ENCODE measurements at regions not wholly inside any gene's neighbourhood (a gene's known extent, or its start where the extent isn't known, plus 50 kb on each side); places are given as distances from the start of the nearest gene placed in this dataset.

DNA sequence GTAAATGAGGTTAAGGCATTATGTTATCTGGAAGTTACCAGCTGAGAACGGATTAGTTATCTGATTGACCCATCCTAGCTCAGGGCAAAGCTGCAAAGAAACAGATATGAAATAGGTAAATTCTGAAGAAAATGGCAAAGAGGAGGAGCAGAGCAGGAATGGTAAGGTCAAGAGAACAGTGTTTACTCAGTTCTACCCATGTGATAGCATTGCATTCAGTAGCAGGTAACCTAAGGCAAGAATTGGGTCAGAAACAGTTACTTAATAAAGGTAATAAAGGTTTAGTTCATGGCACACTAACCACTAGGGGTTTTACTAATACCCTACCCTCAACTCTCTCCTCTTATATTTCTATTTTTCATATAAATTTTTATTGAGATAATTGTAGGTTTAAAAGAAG is 224.8 kb downstream of the ASCL1 start:
- no peak for DNase-seq (ENCODE audit: low spot score)

DNA sequence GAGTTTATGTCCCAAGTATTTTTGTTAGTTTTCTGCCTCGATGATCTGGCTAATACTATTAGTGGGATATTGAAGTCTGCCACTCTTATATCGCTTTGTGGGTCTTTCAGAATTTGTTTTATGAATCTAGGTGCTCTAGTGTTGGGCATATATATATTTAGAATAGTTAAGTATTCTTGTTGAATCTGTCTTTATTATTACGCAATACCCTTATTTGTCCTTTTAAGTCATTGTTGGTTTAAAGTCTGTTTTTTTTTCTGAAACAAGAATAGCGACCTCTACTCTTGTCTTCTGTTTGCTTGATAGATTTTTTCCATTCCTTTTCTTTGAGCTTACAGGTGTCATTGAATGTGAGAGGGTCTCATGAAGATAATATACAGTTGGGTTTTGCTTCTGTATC is 239.0 kb downstream of the ASCL1 start:
- DNase-seq (ENCODE audit: low spot score), result no peak

GRCh38 chr12:103197725-103198388 is 240.4 kb downstream of the ASCL1 start:
- DNase-seq (ENCODE audit: low spot score), result no peak

GRCh38 chr12:103198499-103198898 is 241.0 kb downstream of the ASCL1 start:
- no peak for DNase-seq (ENCODE audit: low spot score)

- DNase-seq (ENCODE audit: low spot score), result no peak
Observed at GRCh38 chr12:103205906-103206305, 248.4 kb downstream of the ASCL1 start.

DNA sequence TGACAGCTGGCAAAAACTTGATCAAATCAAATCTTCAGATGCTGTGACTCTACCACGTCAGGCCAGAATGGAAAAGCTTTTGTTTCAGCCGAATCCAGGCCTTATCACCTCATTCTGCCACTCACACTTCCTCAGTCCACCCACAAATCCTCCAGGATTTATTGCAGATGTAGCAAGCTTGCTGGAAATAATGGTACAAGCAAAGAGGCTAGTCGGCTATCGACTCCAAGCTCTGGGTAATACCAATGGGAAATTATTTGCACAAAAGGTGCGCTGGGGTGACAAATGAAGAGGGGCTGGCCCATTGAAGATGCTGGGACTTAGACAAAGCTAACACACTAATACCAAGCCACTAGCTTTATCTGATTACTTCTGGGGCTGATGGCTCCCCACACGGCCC is 250.5 kb downstream of the ASCL1 start:
- no peak for DNase-seq (ENCODE audit: low spot score)

DNA sequence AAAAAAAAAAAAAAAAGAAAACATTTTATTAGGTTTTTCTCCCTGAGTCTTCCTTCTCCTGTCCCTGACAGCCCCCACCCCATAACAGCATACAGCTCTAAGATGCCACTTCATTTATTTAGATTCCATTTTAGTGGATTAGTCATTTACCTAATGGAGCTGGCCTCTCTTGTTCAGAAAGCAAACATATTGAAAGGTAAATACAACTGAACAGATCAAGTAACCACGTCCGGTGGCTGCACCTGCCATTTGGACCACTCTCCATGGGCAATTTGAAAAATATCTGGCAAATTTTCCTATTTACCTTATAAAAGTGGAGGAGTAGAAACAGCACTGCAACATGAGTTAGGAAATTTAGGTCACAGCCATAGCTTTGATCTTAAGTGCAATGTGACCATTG is 254.6 kb downstream of the C12orf42 start:
- DNase-seq (ENCODE audit: low spot score), result no peak

- DNase-seq (ENCODE audit: low spot score), result no peak
Observed at GRCh38 chr12:103244596-103244995, 251.2 kb downstream of the C12orf42 start.

GRCh38 chr12:103247531-103247930 is 248.2 kb downstream of the C12orf42 start:
- DNase-seq (ENCODE audit: low spot score), result no peak

DNA sequence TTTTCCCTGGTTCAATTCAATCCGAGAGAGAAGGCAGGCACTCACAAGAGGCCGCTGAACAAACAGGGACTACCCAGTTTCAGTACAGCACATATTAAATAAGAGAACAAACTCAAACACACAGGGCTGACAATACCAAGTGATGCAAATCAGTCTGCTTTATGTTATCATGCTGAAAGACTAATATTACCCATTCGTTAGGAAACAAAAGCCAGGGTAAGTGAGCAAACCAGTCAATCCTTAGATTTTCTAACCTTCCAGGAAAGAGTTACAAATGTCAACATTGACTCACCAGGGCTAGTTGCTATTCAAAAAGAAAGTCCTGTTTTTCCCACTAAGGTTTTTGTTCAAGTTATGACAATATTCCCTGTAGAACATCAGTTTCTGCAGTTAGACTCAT is 246.2 kb downstream of the C12orf42 start:
- DNase-seq (ENCODE audit: low spot score), result no peak

DNA sequence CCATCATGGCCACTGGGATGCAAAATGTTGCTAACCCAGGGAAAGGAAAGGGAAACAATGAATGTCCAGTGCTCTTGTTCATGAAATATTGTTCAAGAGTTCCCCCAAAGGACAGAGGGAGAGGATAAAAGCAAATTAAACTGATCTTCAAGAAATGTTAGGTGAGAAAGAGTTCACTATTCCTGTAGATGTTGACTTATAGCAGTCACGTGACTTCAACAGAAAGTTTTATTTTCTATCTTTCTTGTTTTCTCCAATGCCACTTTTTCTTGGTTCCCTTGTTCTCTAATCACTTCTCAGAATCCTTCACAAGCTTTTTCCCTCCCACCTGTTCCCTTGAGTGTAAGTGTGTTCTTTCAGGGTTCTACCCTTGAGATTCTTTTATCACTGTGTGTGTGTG is 245.3 kb downstream of the C12orf42 start:
- DNase-seq (ENCODE audit: low spot score), result no peak
